T47D (cell line): ENCODE measurements at regions not wholly inside any gene's neighbourhood (a gene's known extent, or its start where the extent isn't known, plus 50 kb on each side); places are given as distances from the start of the nearest gene placed in this dataset.

ENCODE experiments used
- DNase-seq, 2 experiments: peaks; one replicate each; pipeline versions ENCODE4 v3.0.0 to v3.0.0-alpha.2; 2011 to 2012; ENCODE audit warnings: low read depth in 1 of 2, low spot score in 1 of 2
- JUND ChIP-seq: IDR thresholded peaks from 2 replicates; pipeline ENCODE4 v1.6.1; 2012; ENCODE audit warnings: low read depth
- in situ Hi-C: cut with HindIII; loops from 2 replicates; pipeline ENCODE4 v1.10.0; 2016; ENCODE audit warnings: low sequenced_read_pairs, low pct_unique_long_range_greater_than_20kb

GRCh38 chr1:4447778-4448420 lies 206.5 kb upstream of the AJAP1 start:
- in situ Hi-C loops, result no loop called here
- DNase-seq, result no peak
- TF ChIP-seq JUND, result no peak

DNA sequence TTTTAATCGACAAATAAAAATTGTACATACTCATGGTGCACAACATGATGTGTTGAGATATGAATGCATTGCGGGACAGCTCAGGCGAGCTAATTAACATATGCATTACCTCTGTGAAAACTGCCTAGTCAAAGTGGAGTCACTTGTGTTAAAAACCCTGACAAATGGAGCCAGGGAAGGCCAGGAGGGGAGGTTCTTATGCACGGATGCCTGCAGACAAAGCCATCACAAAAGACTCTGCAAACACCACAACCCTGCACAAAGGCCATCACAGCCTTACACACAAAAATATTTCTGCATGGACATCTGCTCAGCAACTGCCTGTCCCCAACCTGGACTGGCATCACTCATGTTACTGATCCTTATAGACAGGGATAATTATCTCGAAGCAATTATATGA lies 204.4 kb upstream of the AJAP1 start:
- in situ Hi-C loops, result no loop called here
- no peak for DNase-seq
- TF ChIP-seq JUND, result no peak

- in situ Hi-C loops, result no loop called here
- no peak for TF ChIP-seq JUND
These were observed 201.7 kb upstream of the AJAP1 start for GRCh38 chr1:4452701-4453100.

DNA sequence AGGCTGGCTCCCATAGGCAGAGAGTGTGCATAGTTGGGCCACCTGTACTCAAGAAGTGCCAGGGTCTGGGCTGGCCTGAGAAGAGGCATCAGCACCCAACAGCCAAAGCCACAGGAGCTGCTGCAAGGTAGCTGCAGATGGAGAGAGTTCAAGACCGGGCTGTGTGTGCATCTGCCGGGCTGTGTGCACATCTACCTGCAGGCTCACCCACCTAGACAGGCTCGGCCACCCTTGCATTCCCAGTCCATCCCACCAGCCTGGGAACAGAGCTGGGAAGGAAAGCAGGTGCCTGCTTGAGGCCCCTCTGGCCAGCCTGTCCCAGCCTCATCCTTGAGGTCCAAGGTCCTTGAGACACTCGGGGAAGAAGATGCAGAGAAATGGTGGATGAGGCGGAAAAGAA lies 194.4 kb upstream of the AJAP1 start:
- in situ Hi-C loops, result no loop called here
- DNase-seq, result no peak
- TF ChIP-seq JUND, result no peak

More at GRCh38 chr1:4452701-4453100, 201.7 kb upstream of the AJAP1 start:
- DNase-seq, result no peak

GRCh38 chr1:4460651-4461050 lies 193.8 kb upstream of the AJAP1 start:
- DNase-seq, result no peak
- in situ Hi-C loops, result no loop called here
- no peak for TF ChIP-seq JUND

- no peak for DNase-seq
- in situ Hi-C loops, result no loop called here
- no peak for TF ChIP-seq JUND
These were observed 192.6 kb upstream of the AJAP1 start for GRCh38 chr1:4461726-4462290.

- TF ChIP-seq JUND, result no peak
- in situ Hi-C loops, result no loop called here
- DNase-seq, result no peak
These were observed 191.5 kb upstream of the AJAP1 start for GRCh38 chr1:4462831-4463484.

DNA sequence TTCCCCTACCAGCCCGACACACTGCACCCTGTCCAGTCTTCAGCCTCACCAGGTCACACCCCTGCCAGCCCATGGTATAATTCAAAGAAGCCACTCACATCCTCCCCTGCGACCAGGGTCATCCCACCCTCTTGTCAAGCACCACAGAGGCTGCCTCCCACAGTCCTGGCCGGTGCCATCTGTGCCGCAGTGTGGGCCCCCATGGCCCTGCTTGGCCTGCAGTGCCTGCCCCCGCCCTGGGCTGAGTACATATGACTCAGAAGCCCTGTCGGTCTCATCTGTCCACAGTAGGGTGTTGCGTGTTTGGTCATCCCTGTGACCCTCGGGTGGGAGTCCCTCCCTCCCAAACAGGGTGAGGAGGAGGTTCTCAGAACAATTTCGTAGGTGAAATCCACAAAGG lies 190.8 kb upstream of the AJAP1 start:
- in situ Hi-C loops, result no loop called here
- TF ChIP-seq JUND, result no peak
- no peak for DNase-seq

GRCh38 chr1:4464478-4464877 lies 189.9 kb upstream of the AJAP1 start:
- DNase-seq, result no peak
- in situ Hi-C loops, result no loop called here
- TF ChIP-seq JUND, result no peak

DNA sequence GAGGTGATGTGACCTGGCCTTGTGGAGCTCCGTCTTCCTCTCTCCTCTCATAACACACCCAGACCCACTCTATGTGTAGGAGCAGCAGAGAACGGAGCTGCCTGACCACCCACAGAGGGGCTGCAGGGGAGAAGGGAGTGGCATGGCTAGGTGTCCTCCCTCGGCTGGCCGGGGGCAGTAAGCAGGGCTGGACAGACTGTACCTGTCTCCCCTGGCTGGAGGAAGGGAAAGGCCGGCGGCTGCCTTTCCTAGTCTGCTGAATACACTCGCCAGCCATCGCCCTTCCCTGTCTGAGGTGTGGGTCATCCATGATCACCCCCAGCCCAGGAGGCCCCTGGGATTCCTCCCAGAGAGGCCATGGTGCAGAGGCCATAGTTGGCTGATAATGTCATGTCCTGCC lies 187.2 kb upstream of the AJAP1 start:
- TF ChIP-seq JUND, result no peak
- in situ Hi-C loops, result no loop called here
- no peak for DNase-seq

- no peak for DNase-seq
- in situ Hi-C loops, result no loop called here
- no peak for TF ChIP-seq JUND
These were observed 186.0 kb upstream of the AJAP1 start for GRCh38 chr1:4468386-4468785.

- in situ Hi-C loops, result no loop called here
- TF ChIP-seq JUND, result no peak
- no peak for DNase-seq
These were observed 185.4 kb upstream of the AJAP1 start for GRCh38 chr1:4468804-4469514.

DNA sequence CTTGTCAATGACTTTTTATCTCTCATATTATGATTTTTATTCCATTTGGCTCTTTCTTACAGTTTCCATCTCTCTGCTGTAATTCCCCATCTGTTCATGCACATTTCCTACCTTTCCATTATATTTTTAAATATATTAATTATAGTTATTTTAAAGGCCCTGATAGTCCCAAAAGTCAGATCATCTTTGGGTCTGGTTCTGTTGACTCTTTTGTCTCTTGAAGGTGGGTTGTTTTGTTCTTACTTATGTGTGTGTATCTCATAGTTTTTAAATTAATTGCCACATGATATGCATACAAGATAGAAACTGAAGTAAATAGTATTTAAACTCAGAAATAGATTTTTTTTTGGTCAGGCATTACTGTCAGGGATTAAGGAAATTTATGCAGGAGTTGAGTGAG lies 178.0 kb upstream of the AJAP1 start:
- no peak for DNase-seq
- in situ Hi-C loops, result no loop called here
- TF ChIP-seq JUND, result no peak
